Neural cell (in vitro differentiated cells): ENCODE measurements at regions not wholly inside any gene's neighbourhood (a gene's known extent, or its start where the extent isn't known, plus 50 kb on each side); places are given as distances from the start of the nearest gene placed in this dataset.

Experiments used
- H2AFZ ChIP-seq: fragments of 200-600, 300-800 bp; sonication (generic), shearing (Covaris generic); 2 replicates; pipeline ENCODE4 v1.6.0; 2014; ENCODE audit warnings: low read depth, mild to moderate bottlenecking, antibody characterized with exemption, low read length, moderate library complexity
- H3F3A ChIP-seq: fragments of 200-600 bp; shearing (Covaris generic); 2 replicates; pipeline ENCODE4 v1.6.1; 2016; ENCODE audit warnings: mild to moderate bottlenecking, moderate library complexity, mixed read lengths, antibody characterized with exemption, low read length; ENCODE audit not compliant: insufficient read depth, poor library complexity, severe bottlenecking
- H3K27ac ChIP-seq: fragments of 200-600, 300-800 bp; sonication (generic), shearing (Covaris generic); 2 replicates; pipeline ENCODE4 v1.5.1; 2014; ENCODE audit warnings: mild to moderate bottlenecking, low read length, moderate library complexity
- H3K27me3 ChIP-seq: fragments of 300-800, 200-600 bp; sonication (generic), shearing (Covaris generic); 2 replicates; pipeline ENCODE4 v1.6.0; 2014; ENCODE audit warnings: mild to moderate bottlenecking, low read depth, low read length, moderate library complexity; ENCODE audit not compliant: insufficient read depth
- H3K36me3 ChIP-seq: fragments of 300-800, 200-600 bp; sonication (generic), shearing (Covaris generic); 2 replicates; pipeline ENCODE4 v1.5.1; 2014; ENCODE audit warnings: mild to moderate bottlenecking, antibody characterized with exemption, low read length, moderate library complexity; ENCODE audit not compliant: insufficient read depth
- H3K4me2 ChIP-seq: fragments of 300-800, 200-600 bp; sonication (generic), shearing (Covaris generic); 2 replicates; pipeline ENCODE4 v1.6.0; 2014; ENCODE audit warnings: mild to moderate bottlenecking, low read length
- H3K4me3 ChIP-seq: fragments of 300-800, 200-600 bp; sonication (generic), shearing (Covaris generic); 2 replicates; pipeline ENCODE4 v1.5.1; 2014; ENCODE audit warnings: mild to moderate bottlenecking, low read length, moderate library complexity
- H3K79me2 ChIP-seq: fragments of 200-600 bp; shearing (Covaris generic); replicated peaks from 2 replicates; pipeline ENCODE4 v1.6.0; 2014; ENCODE audit warnings: mild to moderate bottlenecking, low read length, moderate library complexity; ENCODE audit not compliant: insufficient read depth
- H3K9ac ChIP-seq: fragments of 300-800, 200-600 bp; sonication (generic), shearing (Covaris generic); 2 replicates; pipeline ENCODE4 v1.6.1; 2016; ENCODE audit warnings: mild to moderate bottlenecking, low read length, mixed read lengths
- H3K9me2 ChIP-seq: fragments of 200-600 bp; shearing (Covaris generic); 2 replicates; pipeline ENCODE4 v1.6.1; 2016; ENCODE audit warnings: mild to moderate bottlenecking, low read length, mixed read lengths; ENCODE audit not compliant: insufficient read depth
- H3K9me3 ChIP-seq: fragments of 200-600, 300-800 bp; sonication (generic), shearing (Covaris generic); 2 replicates; pipeline ENCODE4 v1.6.1; 2016; ENCODE audit warnings: mild to moderate bottlenecking, mixed run types, low read length, moderate library complexity, mixed read lengths
- H4K20me1 ChIP-seq: fragments of 200-600 bp; shearing (Covaris generic); 2 replicates; pipeline ENCODE4 v1.6.1; 2016; ENCODE audit warnings: mild to moderate bottlenecking, mixed run types; ENCODE audit not compliant: insufficient read depth
- CTCF ChIP-seq: fragments of 450-650 bp; IDR thresholded peaks from 2 replicates; pipeline ENCODE4 v1.5.1; 2014; ENCODE audit warnings: antibody characterized with exemption, mild to moderate bottlenecking, moderate library complexity; ENCODE audit not compliant: poor library complexity, severe bottlenecking
- EP300 ChIP-seq: fragments of 450-650 bp; conservative IDR thresholded peaks from 2 replicates; pipeline ENCODE4 v1.6.1; 2014; ENCODE audit warnings: antibody characterized with exemption, mild to moderate bottlenecking, moderate library complexity; ENCODE audit not compliant: poor library complexity, severe bottlenecking
- EZH2 ChIP-seq: fragments of 200-600, 300-800 bp; shearing (Covaris generic), sonication (generic); IDR thresholded peaks from 2 replicates; pipeline ENCODE4 v1.6.1; 2014; ENCODE audit warnings: antibody characterized with exemption, low read length, borderline replicate concordance, mild to moderate bottlenecking; ENCODE audit not compliant: insufficient read depth, poor library complexity, severe bottlenecking
- MXI1 ChIP-seq: fragments of 450-650 bp; conservative IDR thresholded peaks from 2 replicates; pipeline ENCODE4 v1.6.1; 2014; ENCODE audit warnings: antibody characterized with exemption, mild to moderate bottlenecking; ENCODE audit not compliant: poor library complexity, severe bottlenecking
- POLR2AphosphoS5 ChIP-seq: IDR thresholded peaks from 2 replicates; pipeline ENCODE4 v1.6.1; 2012
- RAD21 ChIP-seq: fragments of 450-650 bp; conservative IDR thresholded peaks from 2 replicates; pipeline ENCODE4 v1.6.1; 2014; ENCODE audit warnings: antibody characterized with exemption, mild to moderate bottlenecking, moderate library complexity
- REST ChIP-seq: IDR thresholded peaks from 2 replicates; pipeline ENCODE4 v1.6.1; 2012; ENCODE audit warnings: borderline replicate concordance
- SMC3 ChIP-seq: fragments of 450-650 bp; conservative IDR thresholded peaks from 2 replicates; pipeline ENCODE4 v1.6.1; 2014; ENCODE audit warnings: antibody characterized with exemption, mild to moderate bottlenecking, moderate library complexity; ENCODE audit not compliant: poor library complexity
- TAF1 ChIP-seq: IDR thresholded peaks from 2 replicates; pipeline ENCODE4 v1.6.1; 2012; ENCODE audit warnings: low read depth

DNA sequence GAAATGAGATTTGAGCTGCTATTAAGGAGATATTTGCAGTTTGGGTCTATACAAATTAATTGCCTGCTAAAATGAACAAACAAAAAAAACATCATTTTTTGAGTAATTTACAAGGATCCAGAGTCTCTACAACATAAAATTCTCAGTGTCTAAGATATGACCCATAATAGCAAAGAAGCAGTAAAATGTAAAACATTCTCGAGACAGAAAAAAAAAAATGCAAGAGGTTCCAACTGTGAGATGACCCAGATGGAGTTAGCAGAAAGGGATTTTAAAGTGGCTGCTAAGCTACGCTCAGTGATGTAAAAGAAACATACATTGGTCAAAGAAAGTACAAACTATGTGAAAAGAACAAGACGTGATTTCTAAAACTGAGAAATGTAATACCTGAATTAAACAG lies 471.0 kb downstream of the SH2D4B start:
- no peaks in the 10 kb centered on the region for H3K9me2 ChIP-seq
- no peak overlapping the region for H3K4me3 ChIP-seq
- H4K20me1 ChIP-seq, result no peaks in the 10 kb centered on the region
- TF ChIP-seq EP300 (no peak), REST (no peak), SMC3 (no peak), MXI1 (no peak), EZH2 (no peak), CTCF (no peak), RAD21 (no peak), POLR2AphosphoS5 (no peak), TAF1 (no peak)
- H2AFZ ChIP-seq, result no peak overlapping the region
- H3K36me3 ChIP-seq, result no peaks in the 10 kb centered on the region
- no peaks in the 10 kb centered on the region for H3K27me3 ChIP-seq
- no peaks in the 10 kb centered on the region for H3F3A ChIP-seq
- no peak overlapping the region for H3K9ac ChIP-seq
- no peaks in the 10 kb centered on the region for H3K9me3 ChIP-seq
- H3K27ac ChIP-seq, result no peak overlapping the region
- no peak overlapping the region for H3K4me2 ChIP-seq
- no peaks in the 10 kb centered on the region for H3K79me2 ChIP-seq

DNA sequence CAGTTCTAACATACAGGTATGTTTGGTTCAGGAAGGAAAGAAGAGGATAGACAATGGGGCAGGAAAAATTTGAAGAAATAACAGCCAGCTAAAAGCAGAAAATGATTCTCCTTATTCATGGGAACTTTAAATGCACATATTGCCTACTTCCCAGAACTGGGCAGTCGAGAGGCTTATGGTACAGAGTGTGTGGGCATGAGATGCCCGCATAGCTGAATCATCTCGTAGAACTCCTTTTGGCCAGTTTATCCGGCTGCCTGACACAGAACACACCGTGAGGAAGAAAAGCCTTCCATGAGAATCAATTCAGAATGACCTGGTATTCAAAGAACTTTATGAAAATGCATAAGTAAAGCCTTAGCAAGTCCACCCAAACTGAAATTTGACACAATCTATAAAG lies 471.6 kb downstream of the SH2D4B start:
- Histone ChIP-seq H3K4me2 (no peak overlapping the region), H3K79me2 (no peaks in the 10 kb centered on the region), H3K4me3 (no peak overlapping the region), H3K27ac (no peak overlapping the region), H4K20me1 (no peaks in the 10 kb centered on the region), H3K27me3 (no peaks in the 10 kb centered on the region), H3K9me2 (no peaks in the 10 kb centered on the region), H3K36me3 (no peaks in the 10 kb centered on the region), H2AFZ (no peak overlapping the region), H3K9me3 (no peaks in the 10 kb centered on the region), H3F3A (no peaks in the 10 kb centered on the region), H3K9ac (no peak overlapping the region)
- TF ChIP-seq EZH2, result no peak
- no peak for TF ChIP-seq EP300
- no peak for TF ChIP-seq REST
- no peak for TF ChIP-seq CTCF
- TF ChIP-seq RAD21, result no peak
- no peak for TF ChIP-seq POLR2AphosphoS5
- TF ChIP-seq TAF1, result no peak
